H1 (cell line): ENCODE measurements at regions not wholly inside any gene's neighbourhood (a gene's known extent, or its start where the extent isn't known, plus 50 kb on each side); places are given as distances from the start of the nearest gene placed in this dataset.

Experiments
- CHD7 ChIP-seq: fragments of 300-600 bp; sonication (generic); IDR thresholded peaks from 2 replicates; pipeline ENCODE4 v1.7.1; 2012; ENCODE audit warnings: low read length, moderate library complexity, mild to moderate bottlenecking, inconsistent platforms; ENCODE audit not compliant: insufficient replicate concordance
- PHF8 ChIP-seq: fragments of 200-600 bp; sonication (generic); conservative IDR thresholded peaks from 2 replicates; pipeline ENCODE4 v1.7.1; 2012; ENCODE audit warnings: low read depth, mild to moderate bottlenecking, inconsistent platforms, low read length, moderate library complexity
- POLR2A ChIP-seq, 2 experiments: IDR thresholded peaks; 1 replicate in 1 of 2; 2 replicates in 1 of 2; pipeline ENCODE4 v1.6.1; 2011; ENCODE audit warnings: low read depth in 2 of 2, low read length in 2 of 2, mild to moderate bottlenecking in 2 of 2; ENCODE audit errors: control extremely low read depth in 1 of 2
- POLR2AphosphoS5 ChIP-seq: IDR thresholded peaks from 2 replicates; pipeline ENCODE4 v1.6.1; 2011; ENCODE audit warnings: low read depth, low read length
- RAD21 ChIP-seq, 2 experiments: IDR thresholded peaks in 1 of 2; conservative IDR thresholded peaks in 1 of 2; 2 replicates each; pipeline ENCODE4 v1.6.1; 2011; ENCODE audit warnings: low read depth in 2 of 2, low read length in 2 of 2, improper control_type of control experiment in 1 of 2, inconsistent platforms in 1 of 2, mild to moderate bottlenecking in 1 of 2, moderate library complexity in 1 of 2
- RNF2 ChIP-seq: fragments of 200-900, 300-1000 bp; sonication (generic); IDR thresholded peaks from 2 replicates; pipeline ENCODE4 v1.7.1; 2016; ENCODE audit warnings: borderline replicate concordance, low read depth, mild to moderate bottlenecking, antibody characterized with exemption, low read length; ENCODE audit not compliant: poor library complexity, severe bottlenecking; ENCODE audit errors: missing control alignments
- TAF7 ChIP-seq: optimal IDR thresholded peaks from 2 replicates; pipeline ENCODE3; 2011; ENCODE audit warnings: low read depth, mild to moderate bottlenecking, inconsistent platforms, low read length, moderate library complexity, borderline replicate concordance
- ZNF274 ChIP-seq: IDR thresholded peaks from 2 replicates; pipeline ENCODE4 v1.7.0; 2012; ENCODE audit warnings: low read length, borderline replicate concordance; ENCODE audit errors: extremely low read depth
- TF ChIP-seq, protein P1 (sequence below): IDR thresholded peaks from 2 replicates; pipeline ENCODE4 v1.6.1; 2011; ENCODE audit warnings: low read length, improper control_type of control experiment

GRCh38 chr17:22090263-22090935, 398.1 kb downstream of the KCNJ18 start (continued):
- TF ChIP-seq CHD7 (no peak), TAF7 (no peak), RAD21 (IDR thresholded peaks at IDR 0.05 in 1 of 2, conservative IDR thresholded peaks at IDR 0.05 in 1 of 2; ENCODE audit: low read depth in 2 of 2, low read length in 2 of 2) (no peak), ZNF274 (no peak), RNF2 (no peak), POLR2A (IDR thresholded peaks at IDR 0.05; ENCODE audit: control extremely low read depth in 1 of 2, low read depth in 2 of 2, low read length in 2 of 2) (no peak), POLR2AphosphoS5 (no peak), PHF8 (no peak)
- TF ChIP-seq, protein P1, sequence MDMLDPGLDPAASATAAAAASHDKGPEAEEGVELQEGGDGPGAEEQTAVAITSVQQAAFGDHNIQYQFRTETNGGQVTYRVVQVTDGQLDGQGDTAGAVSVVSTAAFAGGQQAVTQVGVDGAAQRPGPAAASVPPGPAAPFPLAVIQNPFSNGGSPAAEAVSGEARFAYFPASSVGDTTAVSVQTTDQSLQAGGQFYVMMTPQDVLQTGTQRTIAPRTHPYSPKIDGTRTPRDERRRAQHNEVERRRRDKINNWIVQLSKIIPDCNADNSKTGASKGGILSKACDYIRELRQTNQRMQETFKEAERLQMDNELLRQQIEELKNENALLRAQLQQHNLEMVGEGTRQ = no peak
